ENCODE measurements at regions not wholly inside any gene's neighbourhood (a gene's known extent, or its start where the extent isn't known, plus 50 kb on each side); places are given as distances from the start of the nearest gene placed in this dataset.
"Not testable (repeated sequence)": the region's sequence is repeated elsewhere in the genome, so short reads cannot be mapped to it uniquely, and the experiment has no call there.

DNA sequence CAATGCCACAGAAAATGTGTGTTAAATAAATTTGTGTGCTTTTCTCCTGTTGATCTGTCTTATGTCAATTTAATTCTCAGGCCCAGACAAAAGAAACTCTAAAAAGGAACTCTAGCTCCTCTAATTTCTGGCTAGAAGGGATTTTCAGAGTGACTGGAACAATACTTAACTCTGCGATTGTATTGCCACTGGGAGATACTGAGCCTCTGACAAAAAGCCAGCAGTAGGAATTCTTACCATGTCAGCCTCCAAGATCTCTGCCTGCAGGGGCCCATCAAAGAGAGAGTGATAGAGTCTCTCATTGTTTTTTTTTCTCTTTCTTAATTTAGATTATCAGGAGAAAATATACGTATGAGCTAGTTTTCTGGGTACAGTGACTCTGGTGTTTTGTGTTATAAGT is 1165.7 kb downstream of the BRINP3 start:
- Histone ChIP-seq H3K27me3 (ENCODE audit: insufficient read depth, low read length) (no peaks in the 10 kb centered on the region), H3K4me1 (ENCODE audit: insufficient read depth, low read length) (no peaks in the 10 kb centered on the region), H3K9me3 (ENCODE audit: control insufficient read depth in 1 of 2, low read length in 2 of 2) (no peaks in the 10 kb centered on the region), H3K27ac (ENCODE audit: low read depth, low read length) (no peak overlapping the region), H3K36me3 (ENCODE audit: insufficient read depth, low read length) (no peaks in the 10 kb centered on the region), H3K4me3 (ENCODE audit: low read length in 2 of 2) (no peak overlapping the region)
- peaks cover 0 to 13% (median 9%) of the 10 kb centered on the region in 8 donors for H3K9me3 Mint-ChIP-seq
- no peak overlapping the region for H3K4me3 Mint-ChIP-seq
- H3K27ac Mint-ChIP-seq: no peak overlapping the region
- no peaks in the 10 kb centered on the region for H3K27me3 Mint-ChIP-seq
- ChIA-PET CTCF (ENCODE audit: partially characterized antibody) (no interaction called here), POLR2A (ENCODE audit: partially characterized antibody) (no interaction called here)
- no peaks in the 10 kb centered on the region for H3K36me3 Mint-ChIP-seq
- intact Hi-C loops (cut with micrococcal nuclease): no loop called here
- DNase-seq: no peak
- H3K4me1 Mint-ChIP-seq: no peaks in the 10 kb centered on the region

DNA sequence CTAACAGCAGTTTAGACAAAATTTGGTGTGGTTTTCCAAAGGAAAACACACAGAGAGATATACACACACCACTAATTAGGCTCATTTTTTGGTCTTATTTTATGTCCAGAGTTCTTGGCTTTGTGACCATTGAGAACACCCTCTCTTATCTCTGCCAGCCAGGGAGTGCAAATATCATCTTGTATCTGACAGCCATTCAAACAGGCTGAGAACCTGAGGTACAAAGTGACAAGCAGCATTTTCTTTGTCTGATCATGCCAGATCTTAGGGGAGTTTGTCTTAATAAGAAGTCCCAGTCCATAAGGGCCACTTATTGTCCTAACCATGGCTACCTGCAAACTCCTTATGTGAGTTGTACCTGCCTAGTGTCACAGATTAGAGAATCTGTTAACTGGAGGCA is 1165.2 kb downstream of the BRINP3 start:
- Histone ChIP-seq H3K27me3 (ENCODE audit: insufficient read depth, low read length) (no peaks in the 10 kb centered on the region), H3K36me3 (ENCODE audit: insufficient read depth, low read length) (no peaks in the 10 kb centered on the region), H3K27ac (ENCODE audit: low read depth, low read length) (no peak overlapping the region), H3K4me3 (ENCODE audit: low read length in 2 of 2) (no peak overlapping the region), H3K4me1 (ENCODE audit: insufficient read depth, low read length) (no peaks in the 10 kb centered on the region), H3K9me3 (ENCODE audit: control insufficient read depth in 1 of 2, low read length in 2 of 2) (no peaks in the 10 kb centered on the region)
- ChIA-PET CTCF (ENCODE audit: partially characterized antibody) (no interaction called here), POLR2A (ENCODE audit: partially characterized antibody) (no interaction called here)
- Mint-ChIP-seq H3K27me3 (no peaks in the 10 kb centered on the region), H3K9me3 (peaks cover 2 to 15% (median 11%) of the 10 kb centered on the region in 8 donors), H3K4me3 (no peak overlapping the region), H3K36me3 (no peaks in the 10 kb centered on the region), H3K4me1 (no peaks in the 10 kb centered on the region), H3K27ac (no peak overlapping the region)
- no peak for DNase-seq
- intact Hi-C loops (cut with micrococcal nuclease): no loop called here

DNA sequence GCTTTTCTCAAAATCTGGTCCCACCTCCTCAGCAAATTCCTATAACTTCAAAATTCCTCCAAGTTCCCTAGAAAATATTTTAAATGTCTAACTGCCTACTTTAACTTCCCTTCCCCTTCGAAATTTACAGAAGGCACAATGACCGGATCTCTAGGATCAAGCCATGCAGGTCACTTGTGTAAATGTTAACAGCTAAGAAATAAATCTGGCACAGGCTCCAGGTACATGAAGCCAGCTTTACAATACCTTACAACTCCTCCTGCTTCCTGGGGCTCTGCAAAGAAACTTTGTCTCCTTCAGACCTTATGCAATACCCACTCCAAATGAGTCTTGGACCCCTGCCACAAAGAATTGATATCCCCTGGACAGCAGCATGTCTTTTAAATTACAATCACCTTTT is 1164.2 kb downstream of the BRINP3 start:
- no peaks in the 10 kb centered on the region for H3K36me3 Mint-ChIP-seq
- H3K4me3 Mint-ChIP-seq: no peak overlapping the region
- H3K4me1 Mint-ChIP-seq: no peaks in the 10 kb centered on the region
- CTCF ChIA-PET (ENCODE audit: partially characterized antibody): no interaction called here
- H3K27me3 Mint-ChIP-seq: no peaks in the 10 kb centered on the region
- H3K4me3 ChIP-seq (ENCODE audit: low read length in 2 of 2): no peak overlapping the region
- POLR2A ChIA-PET (ENCODE audit: partially characterized antibody): no interaction called here
- no peak for DNase-seq
- H3K27me3 ChIP-seq (ENCODE audit: insufficient read depth, low read length): no peaks in the 10 kb centered on the region
- H3K27ac Mint-ChIP-seq: no peak overlapping the region
- H3K36me3 ChIP-seq (ENCODE audit: insufficient read depth, low read length): no peaks in the 10 kb centered on the region
- no peaks in the 10 kb centered on the region for H3K9me3 ChIP-seq (ENCODE audit: control insufficient read depth in 1 of 2, low read length in 2 of 2)
- H3K27ac ChIP-seq (ENCODE audit: low read depth, low read length): no peak overlapping the region
- H3K4me1 ChIP-seq (ENCODE audit: insufficient read depth, low read length): no peaks in the 10 kb centered on the region
- intact Hi-C loops (cut with micrococcal nuclease): no loop called here
- H3K9me3 Mint-ChIP-seq: peaks cover 2 to 18% (median 11%) of the 10 kb centered on the region in 8 donors

DNA sequence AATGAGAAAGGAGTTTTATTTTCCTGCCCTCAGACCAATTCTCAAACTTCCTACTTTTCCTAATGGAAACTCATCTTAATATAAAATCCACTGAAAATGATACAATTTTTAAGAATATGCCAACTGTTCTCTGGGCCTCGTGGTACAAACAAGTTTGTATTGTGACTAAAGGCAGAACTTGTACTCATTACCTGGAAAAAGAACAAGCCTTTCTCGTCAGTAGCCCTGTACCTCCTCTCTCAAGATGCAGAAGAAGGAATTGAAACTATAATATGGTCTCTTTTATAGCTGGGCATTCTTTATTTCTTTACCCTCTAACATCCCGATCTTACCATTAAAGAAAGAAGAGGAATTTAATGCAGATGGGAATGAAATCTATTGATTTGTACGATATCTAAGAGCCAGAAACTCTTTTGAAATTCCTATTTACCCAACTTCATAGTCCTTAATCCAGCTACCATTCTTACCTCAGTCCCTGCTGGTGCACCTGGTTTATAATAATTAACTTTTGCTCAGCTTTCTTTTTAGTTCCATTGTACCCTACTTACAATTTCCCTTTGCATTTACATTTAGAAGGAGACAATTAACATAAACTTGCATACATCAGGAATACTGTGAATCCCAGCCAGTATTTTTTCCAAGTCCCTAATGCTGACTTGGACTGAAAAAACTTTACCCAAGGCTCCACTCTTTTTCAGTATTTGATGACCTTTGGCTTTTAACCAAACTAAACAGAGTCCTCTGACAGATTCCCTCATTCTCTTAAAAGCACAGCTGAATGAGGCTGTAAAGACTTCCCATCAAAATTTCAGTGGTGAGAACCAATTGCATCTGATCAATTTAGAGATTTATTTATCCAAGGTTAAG is 1162.4 kb downstream of the BRINP3 start:
- Mint-ChIP-seq H3K27me3 (no peaks in the 10 kb centered on the region), H3K4me1 (no peaks in the 10 kb centered on the region), H3K9me3 (peaks cover 2 to 15% (median 8%) of the 10 kb centered on the region in 8 donors), H3K27ac (no peak overlapping the region), H3K36me3 (no peaks in the 10 kb centered on the region), H3K4me3 (no peak overlapping the region)
- H3K27ac ChIP-seq (ENCODE audit: low read depth, low read length): no peak overlapping the region
- no peaks in the 10 kb centered on the region for H3K36me3 ChIP-seq (ENCODE audit: insufficient read depth, low read length)
- H3K4me1 ChIP-seq (ENCODE audit: insufficient read depth, low read length): no peaks in the 10 kb centered on the region
- no peak for DNase-seq
- no peaks in the 10 kb centered on the region for H3K27me3 ChIP-seq (ENCODE audit: insufficient read depth, low read length)
- no peak overlapping the region for H3K4me3 ChIP-seq (ENCODE audit: low read length in 2 of 2)
- no peaks in the 10 kb centered on the region for H3K9me3 ChIP-seq (ENCODE audit: control insufficient read depth in 1 of 2, low read length in 2 of 2)
- CTCF ChIA-PET (ENCODE audit: partially characterized antibody): no interaction called here
- POLR2A ChIA-PET (ENCODE audit: partially characterized antibody): no interaction called here
- intact Hi-C loops (cut with micrococcal nuclease): no loop called here

DNA sequence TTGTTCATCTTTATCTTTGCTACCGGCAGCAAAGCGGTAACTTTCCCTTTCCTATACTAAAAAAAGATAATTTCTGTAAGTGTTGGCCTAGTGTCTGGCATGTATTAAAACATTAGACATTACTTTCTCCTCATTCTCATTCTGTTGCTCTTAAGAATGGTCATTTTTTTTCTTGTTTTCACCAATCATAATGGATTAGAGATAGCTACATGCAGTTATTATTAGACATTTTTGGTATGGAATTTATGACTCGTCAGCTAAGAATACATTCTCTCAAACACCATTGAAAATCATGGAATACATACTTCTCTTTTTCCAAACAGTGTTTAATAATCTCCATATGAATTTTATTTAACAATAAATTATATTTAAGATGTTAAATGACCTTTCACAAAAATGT is 1154.6 kb downstream of the BRINP3 start:
- no peaks in the 10 kb centered on the region for H3K36me3 Mint-ChIP-seq
- DNase-seq: no peak
- H3K4me1 Mint-ChIP-seq: no peaks in the 10 kb centered on the region
- Histone ChIP-seq H3K4me3 (ENCODE audit: low read length in 2 of 2) (no peak overlapping the region), H3K36me3 (ENCODE audit: insufficient read depth, low read length) (no peaks in the 10 kb centered on the region), H3K4me1 (ENCODE audit: insufficient read depth, low read length) (no peaks in the 10 kb centered on the region), H3K9me3 (ENCODE audit: control insufficient read depth in 1 of 2, low read length in 2 of 2) (no peaks in the 10 kb centered on the region), H3K27ac (ENCODE audit: low read depth, low read length) (no peak overlapping the region), H3K27me3 (ENCODE audit: insufficient read depth, low read length) (no peaks in the 10 kb centered on the region)
- H3K27ac Mint-ChIP-seq: no peak overlapping the region
- H3K9me3 Mint-ChIP-seq: peaks cover 0 to 13% (median 5%) of the 10 kb centered on the region in 8 donors
- ChIA-PET POLR2A (ENCODE audit: partially characterized antibody) (no interaction called here), CTCF (ENCODE audit: partially characterized antibody) (no interaction called here)
- intact Hi-C loops (cut with micrococcal nuclease): no loop called here
- no peaks in the 10 kb centered on the region for H3K27me3 Mint-ChIP-seq
- no peak overlapping the region for H3K4me3 Mint-ChIP-seq

DNA sequence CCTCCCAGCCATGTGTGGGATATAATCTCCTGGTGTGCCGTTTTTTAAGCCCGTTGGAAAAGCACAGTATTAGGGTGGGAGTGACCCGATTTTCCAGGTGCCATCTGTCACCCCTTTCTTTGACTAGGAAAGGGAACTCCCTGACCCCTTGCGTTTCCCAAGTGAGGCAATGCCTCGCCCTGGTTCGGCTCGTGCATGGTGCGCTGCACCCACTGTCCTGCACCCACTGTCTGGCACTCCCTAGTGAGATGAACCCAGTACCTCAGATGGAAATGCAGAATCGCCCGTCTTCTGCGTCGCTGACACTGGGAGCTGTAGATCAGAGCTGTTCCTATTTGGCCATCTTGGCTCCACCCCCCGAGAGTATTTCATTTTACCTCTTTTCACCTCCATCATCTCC is 1146.6 kb downstream of the BRINP3 start:
- POLR2A ChIA-PET (ENCODE audit: partially characterized antibody); H3K4me3 Mint-ChIP-seq; H3K27ac ChIP-seq (ENCODE audit: low read depth, low read length); intact Hi-C loops (cut with micrococcal nuclease); H3K36me3 Mint-ChIP-seq; H3K27me3 Mint-ChIP-seq; H3K4me3 ChIP-seq (ENCODE audit: low read length in 2 of 2); H3K4me1 ChIP-seq (ENCODE audit: insufficient read depth, low read length); H3K27ac Mint-ChIP-seq; H3K9me3 ChIP-seq (ENCODE audit: control insufficient read depth in 1 of 2, low read length in 2 of 2); DNase-seq; H3K4me1 Mint-ChIP-seq; H3K27me3 ChIP-seq (ENCODE audit: insufficient read depth, low read length); H3K36me3 ChIP-seq (ENCODE audit: insufficient read depth, low read length); CTCF ChIA-PET (ENCODE audit: partially characterized antibody): not testable (repeated sequence)
- peaks cover 0 to 24% (median 15%) of the 10 kb centered on the region in 8 donors for H3K9me3 Mint-ChIP-seq

DNA sequence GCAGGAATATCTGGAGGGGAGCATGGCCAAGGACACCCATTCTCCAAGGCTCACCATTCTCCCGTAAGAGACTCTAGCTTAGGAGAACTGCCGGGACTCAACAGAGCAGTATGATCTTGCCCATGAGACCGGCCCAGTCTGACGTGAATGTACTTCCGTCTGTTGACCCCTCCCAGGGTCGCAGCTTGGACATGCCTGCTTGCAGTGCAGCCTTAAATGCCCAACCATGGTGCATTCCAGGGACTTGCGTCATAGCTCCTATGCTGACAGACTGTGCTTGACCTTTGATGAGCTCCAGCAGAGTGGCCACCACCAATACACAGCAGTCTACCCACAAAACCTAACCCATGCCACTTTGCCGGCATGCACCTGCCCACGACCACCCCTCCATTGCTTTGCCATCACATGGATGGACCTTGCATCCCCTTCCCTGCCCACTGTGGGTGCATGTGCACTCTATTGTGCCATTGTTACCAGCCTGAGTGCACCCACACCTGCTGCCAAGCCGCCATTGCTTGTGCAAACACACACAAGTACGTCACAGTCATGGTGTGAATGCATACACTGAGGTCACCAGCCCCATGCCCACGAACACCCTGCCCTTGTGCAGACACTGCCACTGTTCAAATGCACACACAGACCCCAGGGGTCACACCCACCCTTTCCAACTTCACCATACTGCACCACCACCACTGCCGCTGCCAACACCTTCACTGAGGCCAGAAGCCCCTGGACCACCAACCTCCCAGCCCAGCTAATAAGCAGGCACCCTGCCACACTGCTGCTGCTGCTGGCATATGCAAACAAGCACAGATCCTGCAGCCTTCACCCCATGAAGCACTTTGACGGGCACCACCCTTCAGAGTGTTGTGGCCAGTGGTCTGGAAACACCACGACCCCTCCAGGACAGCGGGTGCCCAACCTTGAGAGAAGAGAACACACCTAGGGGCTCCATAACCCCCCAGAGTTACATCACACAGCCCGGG is 1141.3 kb downstream of the BRINP3 start:
- CTCF ChIA-PET (ENCODE audit: partially characterized antibody): no interaction called here
- no peaks in the 10 kb centered on the region for H3K4me1 Mint-ChIP-seq
- H3K27me3 Mint-ChIP-seq: no peaks in the 10 kb centered on the region
- no peak overlapping the region for H3K4me3 Mint-ChIP-seq
- Histone ChIP-seq H3K4me1 (ENCODE audit: insufficient read depth, low read length) (no peaks in the 10 kb centered on the region), H3K27me3 (ENCODE audit: insufficient read depth, low read length) (no peaks in the 10 kb centered on the region), H3K27ac (ENCODE audit: low read depth, low read length) (no peak overlapping the region), H3K9me3 (ENCODE audit: control insufficient read depth in 1 of 2, low read length in 2 of 2) (no peaks in the 10 kb centered on the region), H3K4me3 (ENCODE audit: low read length in 2 of 2) (no peak overlapping the region), H3K36me3 (ENCODE audit: insufficient read depth, low read length) (no peaks in the 10 kb centered on the region)
- no peaks in the 10 kb centered on the region for H3K36me3 Mint-ChIP-seq
- no peak for DNase-seq
- POLR2A ChIA-PET (ENCODE audit: partially characterized antibody): no interaction called here
- peaks cover 0 to 20% (median 9%) of the 10 kb centered on the region in 8 donors for H3K9me3 Mint-ChIP-seq
- intact Hi-C loops (cut with micrococcal nuclease): no loop called here
- no peak overlapping the region for H3K27ac Mint-ChIP-seq
